Spleen (tissue), 11 donors: ENCODE measurements at regions not wholly inside any gene's neighbourhood (a gene's known extent, or its start where the extent isn't known, plus 50 kb on each side); places are given as distances from the start of the nearest gene placed in this dataset.

Experiments used
- DNase-seq: peaks from one replicate; pipeline ENCODE4 v3.0.0-alpha.2; 2020
- H3K27ac ChIP-seq, 8 donors: fragments of 200-600 bp; sonication (generic) in 7 of 8; 1 replicate in 4 of 8; 2 replicates in 4 of 8; pipeline versions ENCODE4 v1.5.0 to v1.8.0; 2016 to 2021; ENCODE audit warnings: inconsistent platforms in 4 of 8, mild to moderate bottlenecking in 4 of 8, moderate library complexity in 1 of 8
- H3K27me3 ChIP-seq, 7 donors: fragments of 200-600 bp; sonication (generic) in 6 of 7; replicated peaks in 1 of 7; 1 replicate in 4 of 7; 2 replicates in 3 of 7; pipeline versions ENCODE4 v1.5.0 to v1.8.0; 2016 to 2021; ENCODE audit warnings: inconsistent platforms in 3 of 7, mild to moderate bottlenecking in 1 of 7
- H3K36me3 ChIP-seq, 6 donors: fragments of 200-600 bp; sonication (generic) in 5 of 6; 1 replicate in 4 of 6; 2 replicates in 2 of 6; pipeline versions ENCODE4 v1.5.0 to v1.8.0; 2016 to 2021; ENCODE audit warnings: inconsistent platforms in 2 of 6
- H3K4me1 ChIP-seq, 6 donors: fragments of 200-600 bp; sonication (generic) in 5 of 6; 1 replicate in 3 of 6; 2 replicates in 3 of 6; pipeline versions ENCODE4 v1.5.0 to v1.8.0; 2016 to 2021; ENCODE audit warnings: inconsistent platforms in 3 of 6
- H3K4me3 ChIP-seq, 8 donors: fragments of 200-600 bp; sonication (generic) in 7 of 8; 1 replicate in 4 of 8; 2 replicates in 4 of 8; pipeline versions ENCODE4 v1.5.0 to v1.8.0; 2016 to 2021; ENCODE audit warnings: inconsistent platforms in 4 of 8, mild to moderate bottlenecking in 4 of 8, moderate library complexity in 2 of 8
- H3K9me3 ChIP-seq, 8 donors: fragments of 200-600 bp; sonication (generic) in 7 of 8; 1 replicate in 4 of 8; 2 replicates in 4 of 8; pipeline versions ENCODE4 v1.5.0 to v1.8.0; 2016 to 2021; ENCODE audit warnings: inconsistent platforms in 4 of 8
- POLR2A ChIP-seq, 3 donors: fragments of 450-650 bp; IDR thresholded peaks; one replicate each; pipeline ENCODE4 v1.5.1; 2017; ENCODE audit warnings: antibody characterized with exemption in 3 of 3, mild to moderate bottlenecking in 1 of 3
- POLR2AphosphoS5 ChIP-seq, 3 donors: sonication (generic); formaldehyde crosslinking; IDR thresholded peaks; one replicate each; pipeline ENCODE4 v1.5.1; 2017; ENCODE audit warnings: antibody characterized with exemption in 3 of 3
- WGBS, 5 donors: extraction: QIAGEN DNeasy Blood & Tissue Kit in 3 of 5; methylation state at CpG; one replicate each; pipeline versions ENCODE4 v1.1.5 to v1.1.7; 2013 to 2018; 5-methylcytosine and 5-hydroxymethylcytosine counted together
- intact Hi-C: fragments of 100-400 bp; cut with DNase I; formaldehyde crosslinking; loops from one replicate; pipeline ENCODE4 v1.15.0; 2023; ENCODE audit warnings: low total_unique reads
- TF ChIP-seq, protein P1 (sequence below), 11 experiments: fragments of 200-600 bp in 7 of 11; fragments of 450-650 bp in 4 of 11; sonication (generic) in 4 of 11; IDR thresholded peaks in 8 of 11; conservative IDR thresholded peaks in 3 of 11; 1 replicate in 7 of 11; 2 replicates in 4 of 11; pipeline versions ENCODE4 v1.4.0 to v1.8.0; 2016 to 2021; ENCODE audit warnings: antibody characterized with exemption in 11 of 11, inconsistent platforms in 4 of 11, mild to moderate bottlenecking in 1 of 11
- donor health status: healthy with polysubstance abuse.
- donor health status: DM: no; HTN: no; CAD: no; lungs with moderate emphysema.
- donor health status: DM: no; HTN: no; CAD: no.
- donor health status: Bipolar disorder and iron deficiency.
- donor health status: healthy.
- donor health status: DM: no; HTN: no; CAD: no.
- donor health status: DM: yes; HTN: yes; CAD: no.

DNA sequence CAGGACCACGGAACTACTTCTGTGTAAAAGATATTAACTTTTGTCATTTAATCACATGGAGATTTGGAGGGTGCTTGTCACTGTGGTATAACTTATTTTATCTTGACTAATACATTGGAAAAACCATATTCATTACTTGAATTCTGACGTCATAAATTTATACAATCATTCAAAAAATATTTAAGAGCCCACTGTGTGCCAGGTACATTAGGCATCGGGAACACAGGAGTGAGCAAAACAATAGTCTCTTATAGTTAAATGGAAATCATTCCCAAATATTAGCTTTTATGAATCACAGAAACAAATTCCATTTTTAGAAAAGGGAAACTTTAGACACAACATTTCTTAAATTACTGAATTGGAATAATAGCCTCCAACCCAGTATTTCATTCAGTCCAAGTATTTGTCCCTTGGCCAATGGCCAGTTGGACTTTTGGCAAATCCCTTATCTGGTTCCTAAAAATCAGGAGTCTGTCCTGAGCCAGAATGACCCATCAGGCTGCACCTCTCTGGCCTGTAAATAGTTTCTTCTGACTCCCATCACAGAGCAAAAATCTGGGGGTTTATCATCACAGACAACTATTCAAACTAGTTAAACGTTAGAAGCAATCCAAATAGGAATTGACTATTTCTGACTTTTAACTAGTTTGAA lies 104.3 kb upstream of the FSTL4 start:
- intact Hi-C loops = no loop called here
- H3K27me3 ChIP-seq = no peaks in the 10 kb centered on the region
- TF ChIP-seq, protein P1, sequence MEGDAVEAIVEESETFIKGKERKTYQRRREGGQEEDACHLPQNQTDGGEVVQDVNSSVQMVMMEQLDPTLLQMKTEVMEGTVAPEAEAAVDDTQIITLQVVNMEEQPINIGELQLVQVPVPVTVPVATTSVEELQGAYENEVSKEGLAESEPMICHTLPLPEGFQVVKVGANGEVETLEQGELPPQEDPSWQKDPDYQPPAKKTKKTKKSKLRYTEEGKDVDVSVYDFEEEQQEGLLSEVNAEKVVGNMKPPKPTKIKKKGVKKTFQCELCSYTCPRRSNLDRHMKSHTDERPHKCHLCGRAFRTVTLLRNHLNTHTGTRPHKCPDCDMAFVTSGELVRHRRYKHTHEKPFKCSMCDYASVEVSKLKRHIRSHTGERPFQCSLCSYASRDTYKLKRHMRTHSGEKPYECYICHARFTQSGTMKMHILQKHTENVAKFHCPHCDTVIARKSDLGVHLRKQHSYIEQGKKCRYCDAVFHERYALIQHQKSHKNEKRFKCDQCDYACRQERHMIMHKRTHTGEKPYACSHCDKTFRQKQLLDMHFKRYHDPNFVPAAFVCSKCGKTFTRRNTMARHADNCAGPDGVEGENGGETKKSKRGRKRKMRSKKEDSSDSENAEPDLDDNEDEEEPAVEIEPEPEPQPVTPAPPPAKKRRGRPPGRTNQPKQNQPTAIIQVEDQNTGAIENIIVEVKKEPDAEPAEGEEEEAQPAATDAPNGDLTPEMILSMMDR (IDR thresholded peaks at IDR 0.05 in 8 of 11, conservative IDR thresholded peaks at IDR 0.05 in 3 of 11) = no peak
- no peak for TF ChIP-seq POLR2AphosphoS5 (IDR thresholded peaks at IDR 0.05)
- no peak for TF ChIP-seq POLR2A (IDR thresholded peaks at IDR 0.05)
- no peaks in the 10 kb centered on the region for H3K4me1 ChIP-seq
- no peak overlapping the region for H3K4me3 ChIP-seq
- H3K36me3 ChIP-seq = no peaks in the 10 kb centered on the region
- no peak for DNase-seq
- WGBS, 5 donors = 73 to 86% (median 78%) methylated on average over 4 of the region's 4 CpGs
- H3K27ac ChIP-seq = no peak overlapping the region
- peaks cover 4 to 17% (median 16%) of the 10 kb centered on the region in 8 donors for H3K9me3 ChIP-seq

DNA sequence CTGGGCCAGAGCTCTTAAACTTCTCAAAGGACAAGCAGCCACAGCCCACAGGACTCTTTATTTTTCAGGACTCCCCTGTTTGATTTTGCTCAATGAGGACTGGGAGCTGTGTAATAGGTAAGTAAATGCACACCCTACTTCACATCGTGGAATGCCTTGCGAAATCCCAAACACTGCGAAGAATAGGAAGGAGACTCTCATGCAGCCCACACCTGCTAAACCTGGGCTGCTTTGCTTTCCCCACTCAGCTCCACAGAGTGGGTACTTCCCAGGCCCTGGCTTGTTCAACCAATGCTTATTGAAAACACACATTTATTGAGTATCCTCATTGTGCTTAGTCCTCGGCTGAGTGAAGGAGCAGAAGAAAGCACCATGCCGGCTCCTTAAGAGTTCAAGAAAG lies 103.3 kb upstream of the FSTL4 start:
- DNase-seq = no peak
- Histone ChIP-seq H3K36me3 (no peaks in the 10 kb centered on the region), H3K4me1 (no peaks in the 10 kb centered on the region), H3K27ac (no peak overlapping the region), H3K9me3 (peaks cover 0 to 7% (median 5%) of the 10 kb centered on the region in 8 donors), H3K27me3 (no peaks in the 10 kb centered on the region), H3K4me3 (no peak overlapping the region)
- intact Hi-C loops = no loop called here
- 73 to 90% (median 75%) methylated on average over 5 of the region's 5 CpGs for WGBS, 5 donors
- TF ChIP-seq POLR2A (IDR thresholded peaks at IDR 0.05) (no peak), POLR2AphosphoS5 (IDR thresholded peaks at IDR 0.05) (no peak)
- TF ChIP-seq, protein P1 (IDR thresholded peaks at IDR 0.05 in 8 of 11, conservative IDR thresholded peaks at IDR 0.05 in 3 of 11) = no peak

DNA sequence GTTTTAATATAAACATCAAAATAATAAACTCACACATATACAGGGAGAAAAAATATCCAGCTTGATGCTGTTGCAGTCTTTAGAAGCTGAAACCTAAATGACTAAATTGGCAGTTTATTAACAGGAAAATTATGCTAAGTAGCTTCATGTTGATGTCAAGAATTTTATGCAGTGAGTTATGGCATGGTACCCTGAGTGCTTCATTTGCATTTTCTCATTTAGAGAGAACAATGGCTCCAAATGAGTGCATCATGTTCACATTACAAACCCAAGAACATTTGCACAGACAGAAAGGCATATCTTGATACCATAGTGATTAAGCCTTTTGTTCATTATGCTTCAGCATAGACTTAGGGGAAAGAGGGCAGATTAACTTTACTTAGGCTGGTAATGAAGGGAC lies 102.9 kb upstream of the FSTL4 start:
- intact Hi-C loops = no loop called here
- Histone ChIP-seq H3K9me3 (peaks cover 0 to 3% (median 1%) of the 10 kb centered on the region in 8 donors), H3K4me3 (no peak overlapping the region), H3K4me1 (no peaks in the 10 kb centered on the region), H3K27ac (no peak overlapping the region), H3K36me3 (no peaks in the 10 kb centered on the region), H3K27me3 (no peaks in the 10 kb centered on the region)
- DNase-seq = no peak
- TF ChIP-seq POLR2AphosphoS5 (IDR thresholded peaks at IDR 0.05) = no peak
- TF ChIP-seq POLR2A (IDR thresholded peaks at IDR 0.05) = no peak
- TF ChIP-seq, protein P1 (IDR thresholded peaks at IDR 0.05 in 8 of 11, conservative IDR thresholded peaks at IDR 0.05 in 3 of 11) = no peak

DNA sequence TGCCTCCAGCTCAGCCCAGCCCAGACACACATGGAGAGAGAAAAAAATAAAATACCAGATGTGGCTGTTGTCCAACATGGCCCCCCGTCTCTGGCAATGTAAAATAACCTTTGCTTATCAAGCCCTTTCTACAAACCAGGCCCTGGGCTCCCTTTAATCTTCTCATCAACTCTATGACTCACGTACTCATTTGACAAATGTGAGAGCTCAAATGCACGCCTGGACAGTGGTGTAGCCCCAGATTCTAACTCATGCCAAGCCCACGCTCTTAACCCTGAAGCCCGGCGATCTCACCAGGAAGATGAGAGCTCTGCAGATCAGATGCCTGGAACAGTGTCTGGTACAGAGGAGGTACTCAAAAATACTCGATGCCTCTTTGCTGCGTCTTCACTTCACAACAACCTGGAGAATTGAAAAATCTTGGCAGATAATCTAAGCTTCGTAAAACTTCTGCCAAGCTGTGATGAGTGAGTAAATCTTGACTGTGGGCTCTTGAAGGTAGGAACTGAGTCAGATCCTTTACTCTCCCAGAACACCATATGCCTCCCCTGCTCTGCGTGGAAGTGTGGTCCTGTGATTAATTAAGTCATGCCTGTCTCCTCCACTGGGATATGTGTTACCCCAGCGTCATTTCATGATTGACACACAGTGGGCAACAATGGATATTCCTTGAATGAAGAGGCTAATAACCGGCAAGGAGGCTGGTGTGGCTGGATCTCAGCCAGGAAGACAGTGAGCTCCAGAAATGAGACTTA lies 102.0 kb upstream of the FSTL4 start:
- DNase-seq = peak; percentile 21
- no peaks in the 10 kb centered on the region for H3K27me3 ChIP-seq
- no peak overlapping the region for H3K4me3 ChIP-seq
- H3K27ac ChIP-seq = no peak overlapping the region
- TF ChIP-seq POLR2A (IDR thresholded peaks at IDR 0.05) (no peak), POLR2AphosphoS5 (IDR thresholded peaks at IDR 0.05) (no peak)
- TF ChIP-seq, protein P1 (IDR thresholded peaks at IDR 0.05 in 8 of 11, conservative IDR thresholded peaks at IDR 0.05 in 3 of 11) = no peak
- H3K4me1 ChIP-seq = no peaks in the 10 kb centered on the region
- intact Hi-C loops = no loop called here
- no peaks in the 10 kb centered on the region for H3K9me3 ChIP-seq
- 75 to 84% (median 82%) methylated on average over 12 of the region's 12 CpGs for WGBS, 5 donors
- H3K36me3 ChIP-seq = no peaks in the 10 kb centered on the region
